CD4-positive, alpha-beta T cell (primary cell): ENCODE measurements at regions not wholly inside any gene's neighbourhood (a gene's known extent, or its start where the extent isn't known, plus 50 kb on each side); places are given as distances from the start of the nearest gene placed in this dataset.

Experiments
- ATAC-seq: fragments of 200-7000 bp; cut with Tn5 transposase; one replicate; pipeline ENCODE4 v1.10.0; 2022; ENCODE audit warnings: mild to moderate bottlenecking; ENCODE audit not compliant: poor library complexity
- CTCF ChIA-PET: fragments of 350-600 bp; sonication (Branson Sonifier 250); formaldehyde crosslinking; loops from one replicate; lab custom pipeline; 2021; ENCODE audit warnings: antibody characterized with exemption, inconsistent platforms; lab: Charles Lee
- POLR2A ChIA-PET: fragments of 350-600 bp; sonication (Branson Sonifier 250); formaldehyde crosslinking; loops from one replicate; lab custom pipeline; 2021; ENCODE audit warnings: antibody characterized with exemption, inconsistent platforms; lab: Charles Lee
- DNase-seq, 14 experiments: peaks; one replicate each; pipeline ENCODE4 v3.0.0-alpha.2; 2013 to 2020; ENCODE audit warnings: mixed read lengths in 2 of 14
- H3K27ac ChIP-seq, 2 donors: one replicate each; pipeline versions ENCODE4 v1.5.1 to v1.7.0; 2013; ENCODE audit warnings: low read length in 2 of 2, low read depth in 1 of 2, mild to moderate bottlenecking in 1 of 2
- H3K27me3 ChIP-seq, 2 experiments: 1 replicate in 1 of 2; 2 replicates in 1 of 2; pipeline versions ENCODE4 v1.6.1 to v1.7.0; 2013; ENCODE audit warnings: low read length in 2 of 2, control low read depth in 1 of 2, mild to moderate bottlenecking in 1 of 2, moderate library complexity in 1 of 2; ENCODE audit not compliant: insufficient read depth in 2 of 2, control insufficient read depth in 1 of 2
- H3K36me3 ChIP-seq: one replicate; pipeline ENCODE4 v1.6.1; 2013; ENCODE audit warnings: low read length, control low read depth; ENCODE audit not compliant: insufficient read depth
- H3K4me1 ChIP-seq: one replicate; pipeline ENCODE4 v1.6.1; 2013; ENCODE audit warnings: low read length, control low read depth; ENCODE audit not compliant: insufficient read depth
- H3K4me3 ChIP-seq: one replicate; pipeline ENCODE4 v1.5.1; 2013; ENCODE audit warnings: mild to moderate bottlenecking, low read length, moderate library complexity
- H3K9me3 ChIP-seq, 2 experiments: 1 replicate in 1 of 2; 2 replicates in 1 of 2; pipeline versions ENCODE4 v1.6.1 to v1.7.0; 2013; ENCODE audit warnings: low read length in 2 of 2, mild to moderate bottlenecking in 2 of 2, control low read depth in 1 of 2, moderate library complexity in 1 of 2; ENCODE audit not compliant: control insufficient read depth in 1 of 2, insufficient read depth in 1 of 2
- H3K27ac Mint-ChIP-seq: one replicate; pipeline ENCODE4 v1.8.0; 2020; ENCODE audit warnings: mixed read lengths
- H3K27me3 Mint-ChIP-seq: one replicate; pipeline ENCODE4 v1.8.0; 2021; ENCODE audit warnings: mixed read lengths
- H3K36me3 Mint-ChIP-seq: one replicate; pipeline ENCODE4 v1.8.0; 2021; ENCODE audit warnings: low read depth, mixed read lengths
- H3K4me1 Mint-ChIP-seq: one replicate; pipeline ENCODE4 v1.8.0; 2021; ENCODE audit warnings: low read depth, mixed read lengths
- H3K4me3 Mint-ChIP-seq: one replicate; pipeline ENCODE4 v1.8.0; 2020; ENCODE audit warnings: mild to moderate bottlenecking, mixed read lengths
- H3K9me3 Mint-ChIP-seq: one replicate; pipeline ENCODE4 v1.8.0; 2020; ENCODE audit warnings: mixed read lengths
- CTCF ChIP-seq: fragments of 200-600 bp; IDR thresholded peaks from one replicate; pipeline ENCODE4 v1.8.0; 2022; ENCODE audit warnings: antibody characterized with exemption, mild to moderate bottlenecking
- intact Hi-C, 2 experiments: fragments of 100-400 bp; cut with DNase I in 1 of 2; cut with micrococcal nuclease in 1 of 2; formaldehyde crosslinking; loops; one replicate each; pipeline versions ENCODE4 v1.15.1 to v1.9.0; 2023 to 2025; cut with DNase I, micrococcal nuclease

GRCh38 chr16:49108611-49109010 lies 173.0 kb downstream of the CBLN1 start:
- no peak for TF ChIP-seq CTCF
- Mint-ChIP-seq H3K27ac (no peak overlapping the region), H3K4me3 (no peak overlapping the region), H3K9me3 (peaks cover 3% of the 10 kb centered on the region), H3K36me3 (no peaks in the 10 kb centered on the region), H3K27me3 (peaks cover 4% of the 10 kb centered on the region), H3K4me1 (no peaks in the 10 kb centered on the region)
- CTCF ChIA-PET: interaction anchor here (1.2 kb wide), 1 partner anchor 8 kb away, joined by 3 read pairs; no protein-coding TSS in a partner anchor
- Histone ChIP-seq H3K36me3 (no peaks in the 10 kb centered on the region), H3K27ac (no peak overlapping the region), H3K4me1 (no peaks in the 10 kb centered on the region), H3K27me3 (peaks cover 0 to 2% of the 10 kb centered on the region in 2 experiments), H3K9me3 (peaks cover 0 to 14% of the 10 kb centered on the region in 2 experiments), H3K4me3 (no peak overlapping the region)
- ATAC-seq (no peak), DNase-seq (no peak)
- intact Hi-C loops: no loop called here
- POLR2A ChIA-PET: no interaction called here

GRCh38 chr16:49103298-49103697 lies 178.3 kb downstream of the CBLN1 start:
- H3K36me3 Mint-ChIP-seq: no peaks in the 10 kb centered on the region
- Histone ChIP-seq H3K27me3 (no peaks in the 10 kb centered on the region), H3K36me3 (no peaks in the 10 kb centered on the region), H3K27ac (no peak overlapping the region), H3K9me3 (peaks cover 6 to 7% of the 10 kb centered on the region in 2 experiments), H3K4me3 (no peak overlapping the region), H3K4me1 (no peaks in the 10 kb centered on the region)
- no peak for TF ChIP-seq CTCF
- H3K4me1 Mint-ChIP-seq: no peaks in the 10 kb centered on the region
- H3K27me3 Mint-ChIP-seq: no peaks in the 10 kb centered on the region
- ChIA-PET CTCF (no interaction called here), POLR2A (no interaction called here)
- ATAC-seq: no peak
- no peak for DNase-seq
- no peak overlapping the region for H3K4me3 Mint-ChIP-seq
- no peak overlapping the region for H3K27ac Mint-ChIP-seq
- intact Hi-C loops: no loop called here
- H3K9me3 Mint-ChIP-seq: no peaks in the 10 kb centered on the region

- DNase-seq: no peak
- no peaks in the 10 kb centered on the region for H3K27me3 Mint-ChIP-seq
- no peaks in the 10 kb centered on the region for H3K9me3 Mint-ChIP-seq
- TF ChIP-seq CTCF: no peak
- POLR2A ChIA-PET: no interaction called here
- no peak overlapping the region for H3K4me3 ChIP-seq
- H3K27me3 ChIP-seq: no peaks in the 10 kb centered on the region
- no peak for ATAC-seq
- H3K27ac Mint-ChIP-seq: no peak overlapping the region
- H3K9me3 ChIP-seq: peaks cover 6 to 7% of the 10 kb centered on the region in 2 experiments
- H3K36me3 Mint-ChIP-seq: no peaks in the 10 kb centered on the region
- H3K36me3 ChIP-seq: no peaks in the 10 kb centered on the region
- H3K4me3 Mint-ChIP-seq: no peak overlapping the region
- H3K4me1 Mint-ChIP-seq: no peaks in the 10 kb centered on the region
- intact Hi-C loops: no loop called here
- H3K27ac ChIP-seq: no peak overlapping the region
- CTCF ChIA-PET: no interaction called here
- no peaks in the 10 kb centered on the region for H3K4me1 ChIP-seq
Measured at GRCh38 chr16:49101997-49102396, 179.6 kb downstream of the CBLN1 start.
